Transverse colon (tissue), 4 donors: ENCODE measurements at regions not wholly inside any gene's neighbourhood (a gene's known extent, or its start where the extent isn't known, plus 50 kb on each side); places are given as distances from the start of the nearest gene placed in this dataset.
A peak's percentile ranks its signal among the peaks of the same experiment; 100 is the strongest.

Experiments used
- DNase-seq: peaks from one replicate; pipeline ENCODE4 v3.0.0-alpha.2; 2019
- H3K27ac ChIP-seq, 4 donors: fragments of 200-600 bp; sonication (generic); 2 replicates each; pipeline ENCODE4 v1.5.1; 2016 to 2018; ENCODE audit warnings: inconsistent platforms in 4 of 4
- H3K27me3 ChIP-seq: fragments of 200-600 bp; sonication (generic); 2 replicates; pipeline ENCODE4 v1.5.1; 2017; ENCODE audit warnings: inconsistent platforms
- H3K36me3 ChIP-seq, 4 donors: fragments of 200-600 bp; sonication (generic); 2 replicates each; pipeline ENCODE4 v1.5.1; 2017 to 2019; ENCODE audit warnings: inconsistent platforms in 4 of 4
- H3K4me1 ChIP-seq, 4 donors: fragments of 200-600 bp; sonication (generic); 2 replicates each; pipeline ENCODE4 v1.5.1; 2017 to 2020; ENCODE audit warnings: inconsistent platforms in 4 of 4
- H3K4me3 ChIP-seq, 4 donors: fragments of 200-600 bp; sonication (generic); 1 replicate in 1 of 4; 2 replicates in 3 of 4; pipeline versions ENCODE4 v1.5.1 to v1.6.1; 2017 to 2019; ENCODE audit warnings: inconsistent platforms in 4 of 4
- H3K9me3 ChIP-seq, 2 donors: fragments of 200-600 bp; sonication (generic); 2 replicates each; pipeline ENCODE4 v1.5.1; 2017 to 2019; ENCODE audit warnings: inconsistent platforms in 2 of 2
- EP300 ChIP-seq: sonication (generic); formaldehyde crosslinking; IDR thresholded peaks from one replicate; pipeline ENCODE4 v1.6.1; 2017; ENCODE audit warnings: antibody characterized with exemption, low read depth
- POLR2A ChIP-seq: fragments of 450-650 bp; IDR thresholded peaks from one replicate; pipeline ENCODE4 v1.6.1; 2016; ENCODE audit warnings: antibody characterized with exemption, mild to moderate bottlenecking, moderate library complexity
- POLR2AphosphoS5 ChIP-seq, 3 donors: sonication (generic); formaldehyde crosslinking; IDR thresholded peaks; one replicate each; pipeline ENCODE4 v1.6.1; 2016; ENCODE audit warnings: antibody characterized with exemption in 3 of 3
- WGBS, 2 donors: methylation state at CpG; one replicate each; pipeline ENCODE4 v1.1.5; 2018; ENCODE audit warnings: low coverage in 1 of 2; 5-methylcytosine and 5-hydroxymethylcytosine counted together
- in situ Hi-C, 4 donors: fragments of 200-750 bp; cut with MboI; loops; one replicate each; pipeline versions ENCODE4 v1.15.0 to v1.15.1; 2017; ENCODE audit warnings: low sequenced_read_pairs in 3 of 4, low pct_ligation_motif_present in 1 of 4, low pct_unique_long_range_greater_than_20kb in 1 of 4
- intact Hi-C: fragments of 100-400 bp; cut with DNase I; formaldehyde crosslinking; loops from one replicate; pipeline ENCODE4 v1.15.1; 2023; ENCODE audit warnings: low total_unique reads
- TF ChIP-seq, protein P1 (sequence below), 5 experiments: fragments of 200-600 bp in 3 of 5; fragments of 450-650 bp in 2 of 5; sonication (generic) in 3 of 5; IDR thresholded peaks; 1 replicate in 2 of 5; 2 replicates in 3 of 5; pipeline ENCODE4 v1.5.1; 2016 to 2017; ENCODE audit warnings: antibody characterized with exemption in 5 of 5, inconsistent platforms in 3 of 5, mild to moderate bottlenecking in 2 of 5, moderate library complexity in 1 of 5

DNA sequence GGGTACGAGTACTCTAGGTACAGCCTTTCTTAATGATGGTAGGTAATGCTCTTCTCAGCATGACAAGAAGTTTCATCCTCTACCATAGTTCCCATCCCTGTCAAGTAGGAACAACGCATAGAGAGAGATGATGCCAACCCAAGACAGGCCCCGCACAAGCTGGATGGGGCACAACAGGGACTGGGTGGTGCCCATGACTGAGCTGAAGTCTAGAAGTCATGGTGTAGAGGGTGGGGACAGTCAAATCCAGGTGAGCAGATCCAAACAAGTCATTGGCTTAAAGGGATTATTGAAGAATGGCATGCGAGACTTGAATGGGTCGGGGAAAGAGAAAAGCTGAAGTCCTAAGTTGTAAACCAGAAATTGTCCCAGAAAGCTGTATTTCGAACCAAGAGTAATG is 84.2 kb upstream of the MDM1 start:
- TF ChIP-seq POLR2AphosphoS5 (IDR thresholded peaks at IDR 0.05) (no peak), EP300 (no peak), POLR2A (no peak)
- TF ChIP-seq, protein P1, sequence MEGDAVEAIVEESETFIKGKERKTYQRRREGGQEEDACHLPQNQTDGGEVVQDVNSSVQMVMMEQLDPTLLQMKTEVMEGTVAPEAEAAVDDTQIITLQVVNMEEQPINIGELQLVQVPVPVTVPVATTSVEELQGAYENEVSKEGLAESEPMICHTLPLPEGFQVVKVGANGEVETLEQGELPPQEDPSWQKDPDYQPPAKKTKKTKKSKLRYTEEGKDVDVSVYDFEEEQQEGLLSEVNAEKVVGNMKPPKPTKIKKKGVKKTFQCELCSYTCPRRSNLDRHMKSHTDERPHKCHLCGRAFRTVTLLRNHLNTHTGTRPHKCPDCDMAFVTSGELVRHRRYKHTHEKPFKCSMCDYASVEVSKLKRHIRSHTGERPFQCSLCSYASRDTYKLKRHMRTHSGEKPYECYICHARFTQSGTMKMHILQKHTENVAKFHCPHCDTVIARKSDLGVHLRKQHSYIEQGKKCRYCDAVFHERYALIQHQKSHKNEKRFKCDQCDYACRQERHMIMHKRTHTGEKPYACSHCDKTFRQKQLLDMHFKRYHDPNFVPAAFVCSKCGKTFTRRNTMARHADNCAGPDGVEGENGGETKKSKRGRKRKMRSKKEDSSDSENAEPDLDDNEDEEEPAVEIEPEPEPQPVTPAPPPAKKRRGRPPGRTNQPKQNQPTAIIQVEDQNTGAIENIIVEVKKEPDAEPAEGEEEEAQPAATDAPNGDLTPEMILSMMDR (IDR thresholded peaks at IDR 0.05) = no peak
- WGBS, 2 donors = 96 to 100% methylated on average over 3 to 6 of the region's 6 CpGs
- in situ Hi-C loops (no loop called here), intact Hi-C loops (no loop called here)
- peaks cover 12 to 19% (median 16%) of the 10 kb centered on the region in 4 donors for H3K4me1 ChIP-seq
- no peaks in the 10 kb centered on the region for H3K36me3 ChIP-seq
- no peak for DNase-seq
- H3K4me3 ChIP-seq = no peak overlapping the region
- no peak overlapping the region for H3K27ac ChIP-seq
- no peaks in the 10 kb centered on the region for H3K9me3 ChIP-seq
- no peaks in the 10 kb centered on the region for H3K27me3 ChIP-seq

DNA sequence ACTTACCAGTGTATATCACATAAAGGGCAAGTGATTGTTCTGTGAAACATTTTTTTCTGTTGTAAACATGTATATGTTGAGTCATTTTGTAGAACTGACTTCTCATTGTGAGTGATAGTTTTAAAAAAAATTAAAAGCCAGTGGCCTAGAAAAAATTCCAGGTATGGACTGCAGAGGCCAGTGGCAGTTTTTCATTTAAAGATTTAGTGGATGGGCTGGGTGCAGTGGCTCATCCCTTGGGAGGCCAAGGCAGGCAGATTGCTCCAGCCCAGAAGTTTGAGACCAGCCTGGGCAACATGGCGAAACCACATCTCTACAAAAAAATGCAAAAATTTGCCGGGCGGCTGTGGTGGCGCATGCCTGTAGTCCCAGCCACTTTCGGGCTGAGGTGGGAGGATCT is 84.7 kb upstream of the MDM1 start:
- Histone ChIP-seq H3K27me3 (no peaks in the 10 kb centered on the region), H3K9me3 (no peaks in the 10 kb centered on the region), H3K4me3 (no peak overlapping the region), H3K27ac (no peak overlapping the region), H3K36me3 (no peaks in the 10 kb centered on the region), H3K4me1 (peaks cover 12 to 19% (median 16%) of the 10 kb centered on the region in 4 donors)
- no peak for DNase-seq
- intact Hi-C loops (no loop called here), in situ Hi-C loops (no loop called here)
- 99 to 100% methylated on average over 3 to 5 of the region's 5 CpGs for WGBS, 2 donors
- TF ChIP-seq POLR2AphosphoS5 (IDR thresholded peaks at IDR 0.05) = no peak
- no peak for TF ChIP-seq EP300
- no peak for TF ChIP-seq POLR2A
- TF ChIP-seq, protein P1 (IDR thresholded peaks at IDR 0.05) = no peak

DNA sequence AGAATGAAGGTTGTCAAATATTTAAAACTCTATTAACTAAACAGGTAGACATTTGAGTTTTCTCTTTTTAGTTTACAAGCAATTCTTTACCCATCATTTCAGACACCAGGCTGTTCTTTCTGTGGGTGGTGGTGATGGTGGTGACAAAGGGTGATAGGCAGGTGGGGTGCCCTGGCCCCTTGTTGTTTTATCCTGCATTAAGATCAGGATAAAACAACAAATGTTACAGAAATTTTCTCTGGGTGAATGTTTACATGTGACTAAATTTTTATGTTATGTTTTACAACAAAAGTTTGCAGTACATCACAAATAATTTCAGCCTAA is 85.9 kb upstream of the MDM1 start:
- DNase-seq = no peak
- H3K4me1 ChIP-seq = peaks cover 12 to 19% (median 16%) of the 10 kb centered on the region in 4 donors
- H3K27me3 ChIP-seq = no peaks in the 10 kb centered on the region
- intact Hi-C loops (no loop called here), in situ Hi-C loops (no loop called here)
- no peak overlapping the region for H3K27ac ChIP-seq
- H3K36me3 ChIP-seq = no peaks in the 10 kb centered on the region
- no peaks in the 10 kb centered on the region for H3K9me3 ChIP-seq
- TF ChIP-seq POLR2AphosphoS5 (IDR thresholded peaks at IDR 0.05) = no peak
- TF ChIP-seq, protein P1 (IDR thresholded peaks at IDR 0.05) = no peak
- no peak for TF ChIP-seq POLR2A
- no peak for TF ChIP-seq EP300
- H3K4me3 ChIP-seq = no peak overlapping the region

DNA sequence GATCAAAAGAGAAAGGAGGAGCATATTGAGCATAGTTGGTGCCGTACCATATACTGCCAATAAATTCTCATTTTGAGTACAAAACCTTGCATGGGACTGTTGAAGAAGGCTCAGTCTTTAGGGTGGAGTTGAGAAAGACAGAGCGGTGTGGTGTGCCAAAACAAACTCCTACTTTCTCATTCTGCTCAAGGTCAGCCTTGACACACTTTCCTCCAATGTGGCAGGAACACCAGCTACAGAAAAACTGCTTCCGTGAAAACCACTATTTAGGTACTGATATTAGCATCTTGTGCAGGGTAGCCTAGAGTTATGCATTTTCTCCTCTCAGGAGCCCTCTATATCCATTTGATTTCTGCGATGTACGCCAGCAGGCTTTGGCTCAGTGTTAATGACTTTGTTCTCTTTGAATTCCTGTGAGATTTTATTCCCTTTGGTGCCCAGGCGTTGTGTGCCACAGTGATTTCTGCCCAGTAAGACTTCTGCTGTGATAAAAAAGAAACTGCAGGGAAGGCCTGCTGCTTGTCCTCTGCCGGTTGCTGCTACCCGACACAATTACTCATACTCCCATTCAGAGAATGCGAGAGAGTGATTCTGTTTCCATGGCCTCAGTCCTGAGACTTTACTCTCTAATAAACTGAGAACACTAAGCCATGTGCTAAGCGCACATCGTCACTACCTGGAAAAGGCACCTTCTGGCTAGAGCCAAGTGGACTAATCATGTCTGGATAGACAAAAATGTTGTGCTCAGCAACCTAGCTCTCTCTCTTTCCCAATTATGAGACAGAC is 88.3 kb upstream of the MDM1 start:
- WGBS, 2 donors = 20 to 43% methylated on average over 9 to 11 of the region's 11 CpGs
- TF ChIP-seq, protein P1 (IDR thresholded peaks at IDR 0.05) = no peak
- TF ChIP-seq POLR2AphosphoS5 (IDR thresholded peaks at IDR 0.05) (peak in 2 of 3 donors; percentile 33 to 36), EP300 (peak; percentile 35)
- DNase-seq = no peak
- Histone ChIP-seq H3K9me3 (no peaks in the 10 kb centered on the region), H3K36me3 (no peaks in the 10 kb centered on the region), H3K27ac (peak overlapping the region; percentile 47 to 66 (median 59)), H3K27me3 (no peaks in the 10 kb centered on the region), H3K4me3 (no peak overlapping the region), H3K4me1 (peaks cover 12 to 19% (median 16%) of the 10 kb centered on the region in 4 donors)
- intact Hi-C loops (no loop called here), in situ Hi-C loops (no loop called here)
